GM12865 (cell line): ENCODE measurements at regions not wholly inside any gene's neighbourhood (a gene's known extent, or its start where the extent isn't known, plus 50 kb on each side); places are given as distances from the start of the nearest gene placed in this dataset.

Experiments used
- DNase-seq: peaks from one replicate; pipeline ENCODE4 v3.0.0; 2010; ENCODE audit warnings: low read depth
- H3K4me3 ChIP-seq: 2 replicates; pipeline ENCODE4 v1.5.1; 2011; ENCODE audit warnings: mild to moderate bottlenecking, low read depth, low read length, control low read depth
- TF ChIP-seq, protein P1 (sequence below): IDR thresholded peaks from 2 replicates; pipeline ENCODE4 v1.5.1; 2011; ENCODE audit warnings: low read length, control low read depth, low read depth, inconsistent platforms; ENCODE audit not compliant: insufficient read depth; ENCODE audit errors: missing control alignments

DNA sequence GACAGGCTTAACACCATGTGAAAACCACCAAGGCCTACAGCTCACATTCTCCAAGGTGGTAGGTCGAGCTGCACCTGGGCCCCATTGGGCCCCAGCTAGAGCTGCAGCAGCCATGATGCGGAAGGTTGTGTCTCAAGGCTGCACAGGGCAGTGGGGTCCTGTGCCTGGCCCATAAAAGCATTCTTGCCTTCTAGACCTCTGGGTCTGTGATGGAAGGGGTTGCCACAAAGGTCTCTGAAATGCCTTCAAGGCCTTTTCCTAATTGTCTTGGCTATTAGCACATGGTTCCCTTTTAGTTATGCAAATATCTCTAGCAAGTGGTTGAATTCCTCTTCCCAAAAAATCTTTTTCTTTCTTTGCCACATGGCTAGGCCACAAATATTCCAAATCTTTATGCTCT, 52.5 kb upstream of the C11orf58 start:
- no peak overlapping the region for H3K4me3 ChIP-seq
- no peak for DNase-seq
- TF ChIP-seq, protein P1, sequence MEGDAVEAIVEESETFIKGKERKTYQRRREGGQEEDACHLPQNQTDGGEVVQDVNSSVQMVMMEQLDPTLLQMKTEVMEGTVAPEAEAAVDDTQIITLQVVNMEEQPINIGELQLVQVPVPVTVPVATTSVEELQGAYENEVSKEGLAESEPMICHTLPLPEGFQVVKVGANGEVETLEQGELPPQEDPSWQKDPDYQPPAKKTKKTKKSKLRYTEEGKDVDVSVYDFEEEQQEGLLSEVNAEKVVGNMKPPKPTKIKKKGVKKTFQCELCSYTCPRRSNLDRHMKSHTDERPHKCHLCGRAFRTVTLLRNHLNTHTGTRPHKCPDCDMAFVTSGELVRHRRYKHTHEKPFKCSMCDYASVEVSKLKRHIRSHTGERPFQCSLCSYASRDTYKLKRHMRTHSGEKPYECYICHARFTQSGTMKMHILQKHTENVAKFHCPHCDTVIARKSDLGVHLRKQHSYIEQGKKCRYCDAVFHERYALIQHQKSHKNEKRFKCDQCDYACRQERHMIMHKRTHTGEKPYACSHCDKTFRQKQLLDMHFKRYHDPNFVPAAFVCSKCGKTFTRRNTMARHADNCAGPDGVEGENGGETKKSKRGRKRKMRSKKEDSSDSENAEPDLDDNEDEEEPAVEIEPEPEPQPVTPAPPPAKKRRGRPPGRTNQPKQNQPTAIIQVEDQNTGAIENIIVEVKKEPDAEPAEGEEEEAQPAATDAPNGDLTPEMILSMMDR, result no peak

DNA sequence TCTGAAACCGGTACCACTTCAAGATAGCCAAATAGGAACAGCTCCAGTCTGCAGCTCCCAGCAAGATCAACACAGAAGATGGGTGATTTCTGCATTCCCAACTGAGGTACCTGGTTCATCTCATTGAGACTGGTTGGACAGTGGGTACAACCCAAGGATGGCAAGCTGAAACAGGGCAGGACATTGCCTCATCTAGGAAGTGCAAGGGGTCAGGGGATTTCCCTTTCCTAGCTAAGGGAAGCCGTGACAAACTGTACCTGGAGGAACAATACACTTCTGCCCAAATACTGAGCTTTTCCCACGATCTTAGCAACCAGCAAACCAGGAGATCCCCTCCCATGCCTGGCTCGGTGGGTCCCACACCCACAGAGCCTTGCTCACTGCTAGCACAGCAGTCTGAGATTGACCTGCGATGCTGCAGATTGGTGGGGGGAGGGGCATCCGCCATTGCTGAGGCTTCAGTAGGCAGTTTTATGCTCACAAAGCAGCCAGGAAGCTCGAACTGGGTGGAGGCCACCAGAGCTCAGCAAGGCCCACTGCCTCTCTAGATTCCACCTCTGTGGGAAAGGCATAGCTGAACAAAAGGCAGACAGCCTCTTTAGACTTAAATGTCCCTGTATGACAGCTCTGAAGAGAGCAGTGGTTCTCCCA, 59.9 kb upstream of the C11orf58 start:
- TF ChIP-seq, protein P1, result no peak
- H3K4me3 ChIP-seq, result no peak overlapping the region
- DNase-seq, result peak; percentile 4

DNA sequence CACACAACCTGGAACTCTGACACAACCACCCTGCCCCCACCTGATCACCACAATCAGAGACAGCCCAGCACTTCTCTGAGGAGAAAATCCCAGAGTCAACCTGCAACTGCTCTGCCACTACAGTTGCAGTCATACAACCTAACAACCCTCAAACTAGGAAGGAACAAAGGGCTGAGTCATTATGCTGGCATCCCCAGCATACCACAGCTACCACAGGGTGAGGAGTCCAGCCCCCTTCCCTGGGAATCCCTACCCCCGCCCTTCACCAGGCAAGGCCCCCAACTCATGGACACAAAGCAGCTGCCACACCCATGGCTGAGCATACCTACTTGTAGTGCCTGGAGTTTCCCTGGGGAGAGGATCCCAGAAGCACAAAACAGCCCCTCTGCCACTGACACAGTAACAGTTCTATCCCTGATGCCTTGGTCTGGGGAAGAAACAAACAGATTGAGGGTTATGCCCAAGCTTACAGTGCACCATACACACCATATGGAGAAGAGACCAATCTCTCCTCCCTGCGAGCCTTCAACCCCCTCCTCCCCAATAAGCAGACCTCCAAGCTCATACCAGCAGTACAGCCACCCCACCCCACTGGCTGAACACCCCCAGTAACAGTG, 68.5 kb upstream of the C11orf58 start:
- DNase-seq, result no peak
- no peak overlapping the region for H3K4me3 ChIP-seq
- TF ChIP-seq, protein P1, result no peak

DNA sequence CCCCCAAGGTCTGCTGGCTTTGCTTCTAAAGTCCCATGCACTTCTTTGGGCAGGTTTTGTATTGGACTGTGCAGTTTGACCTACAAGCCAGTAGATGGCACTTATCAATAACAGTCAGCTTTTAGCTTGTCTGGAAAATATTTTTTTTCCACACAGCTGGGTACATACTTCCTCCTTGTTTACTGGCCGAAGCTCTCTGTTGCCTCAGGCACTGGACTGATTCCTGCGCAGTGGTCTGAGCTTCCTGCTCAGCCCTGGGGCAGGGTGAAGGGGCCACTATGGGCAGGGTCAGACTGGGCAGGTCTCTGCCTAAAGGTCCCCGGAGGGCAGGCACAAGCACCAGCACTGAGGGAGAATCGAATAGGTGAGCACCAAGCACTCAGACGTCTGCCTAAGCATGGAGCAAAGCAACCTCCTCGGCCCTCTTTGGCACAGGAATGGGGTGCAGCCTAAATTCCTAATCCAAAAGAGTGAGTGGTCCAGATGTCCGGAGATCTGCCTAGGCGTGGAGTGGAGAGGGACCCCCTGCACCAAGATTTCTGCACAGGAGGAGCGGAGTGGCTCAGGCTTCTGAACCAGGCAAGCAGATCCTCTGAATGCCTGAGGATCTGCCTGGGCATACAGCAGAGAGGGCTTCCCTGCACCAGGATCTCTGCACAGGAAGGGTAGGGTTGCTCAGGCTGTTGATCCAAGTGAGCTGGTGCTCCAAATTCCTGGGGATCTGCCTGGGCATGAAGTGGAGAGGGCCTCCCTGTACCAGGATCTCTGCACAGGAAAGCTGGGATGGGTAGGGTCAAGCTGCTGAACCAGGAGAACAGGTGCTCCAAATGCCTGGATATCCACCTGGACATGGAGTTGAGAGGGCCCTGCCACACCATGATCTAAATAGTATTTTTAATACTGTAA, 105.9 kb upstream of the C11orf58 start:
- H3K4me3 ChIP-seq, result no peak overlapping the region
- TF ChIP-seq, protein P1, result peak; percentile 36
- peak; percentile 11 for DNase-seq

DNA sequence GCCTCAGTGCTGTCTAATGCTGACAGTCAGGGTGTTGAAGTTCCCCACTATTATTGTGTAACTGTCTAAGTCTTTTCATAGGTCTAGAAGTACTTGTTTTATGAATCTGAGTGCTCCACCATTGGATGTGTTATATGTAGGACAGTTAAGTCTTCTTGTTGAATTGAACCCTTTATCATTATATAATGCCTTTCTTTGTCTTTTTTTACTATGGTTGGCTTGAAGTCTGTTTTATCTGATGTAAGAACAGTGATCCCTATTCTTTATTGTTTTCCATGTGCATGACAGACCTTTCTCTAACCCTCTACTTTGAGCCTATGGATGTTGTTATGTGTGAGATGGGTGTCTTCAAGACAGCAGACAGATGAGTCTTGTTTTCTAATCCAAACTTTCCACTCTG, 107.8 kb upstream of the C11orf58 start:
- H3K4me3 ChIP-seq, result no peak overlapping the region
- TF ChIP-seq, protein P1, result no peak
- no peak for DNase-seq

DNA sequence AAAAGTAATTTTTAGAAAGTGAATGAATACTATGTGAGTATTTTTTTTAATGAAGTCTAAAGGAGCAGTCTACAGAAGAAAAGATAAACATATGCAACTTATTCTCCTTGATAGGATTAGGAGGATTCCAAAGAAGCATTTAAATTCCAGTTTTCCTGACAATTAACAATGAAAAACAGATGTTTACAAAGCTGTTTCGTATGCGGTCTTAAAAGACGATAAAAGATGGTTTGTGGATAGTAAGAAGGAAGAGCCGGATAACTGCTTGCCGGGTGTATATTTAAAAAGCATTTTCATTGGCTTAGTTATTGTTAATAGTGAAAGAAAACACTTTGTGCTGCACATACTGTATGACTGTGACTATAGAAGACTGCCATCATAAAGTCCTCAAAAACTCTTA, 120.0 kb upstream of the C11orf58 start:
- H3K4me3 ChIP-seq, result no peak overlapping the region
- no peak for DNase-seq
- TF ChIP-seq, protein P1, result no peak
